IMR-90 (cell line): ENCODE measurements at regions not wholly inside any gene's neighbourhood (a gene's known extent, or its start where the extent isn't known, plus 50 kb on each side); places are given as distances from the start of the nearest gene placed in this dataset.

Experiments
- ATAC-seq: fragments of 200-7000 bp; cut with Tn5 transposase; 2 replicates; pipeline ENCODE4 v1.9.1; 2020; ENCODE audit warnings: low read depth, mild to moderate bottlenecking, moderate library complexity
- BruUV-seq: library from RNA; stranded (reverse); fragments of 400-500 nt; replicated peaks from 2 replicates; lab custom pipeline; 2021; lab: Mats Ljungman, UMichigan
- CTCF ChIA-PET: fragments of 300-600 bp; formaldehyde crosslinking; extraction: SDS; loops from one replicate; lab custom pipeline; 2021; ENCODE audit warnings: antibody characterized with exemption; lab: Yijun Ruan, JAX
- POLR2A ChIA-PET: fragments of 300-600 bp; sonication (Branson Sonifier 250); formaldehyde crosslinking; loops from one replicate; lab custom pipeline; 2022; ENCODE audit warnings: antibody characterized with exemption; ENCODE audit not compliant: unreplicated experiment; lab: Charles Lee
- DNase-seq: peaks from one replicate; pipeline ENCODE4 v3.0.0; 2013
- H2AFZ ChIP-seq: replicated peaks from 2 replicates; pipeline ENCODE3; 2013; ENCODE audit warnings: low read length, mild to moderate bottlenecking; ENCODE audit not compliant: poor library complexity
- H2AK5ac ChIP-seq: 2 replicates; pipeline ENCODE4 v1.6.1; 2013; ENCODE audit warnings: low read depth, low read length, inconsistent platforms
- H2AK9ac ChIP-seq: replicated peaks from 2 replicates; pipeline ENCODE3; 2013; ENCODE audit warnings: mild to moderate bottlenecking, low read depth, low read length, moderate library complexity; ENCODE audit not compliant: poor library complexity
- H2BK120ac ChIP-seq: 2 replicates; pipeline ENCODE4 v1.6.1; 2013; ENCODE audit warnings: low read depth, low read length, inconsistent platforms
- H2BK15ac ChIP-seq: 3 replicates; pipeline ENCODE4 v1.6.1; 2013; ENCODE audit warnings: low read depth, low read length, inconsistent platforms
- H2BK20ac ChIP-seq: 2 replicates; pipeline ENCODE4 v1.6.1; 2013; ENCODE audit warnings: low read depth, mild to moderate bottlenecking, inconsistent platforms, low read length, moderate library complexity
- H2BK5ac ChIP-seq: 2 replicates; pipeline ENCODE4 v1.6.1; 2013; ENCODE audit warnings: mild to moderate bottlenecking, low read depth, low read length, inconsistent platforms; ENCODE audit not compliant: poor library complexity, severe bottlenecking
- H3K14ac ChIP-seq: replicated peaks from 2 replicates; pipeline ENCODE4 v1.6.1; 2013; ENCODE audit warnings: low read depth, low read length, inconsistent platforms
- H3K18ac ChIP-seq: 2 replicates; pipeline ENCODE4 v1.6.1; 2013; ENCODE audit warnings: low read depth, low read length, control low read depth
- H3K23ac ChIP-seq: 2 replicates; pipeline ENCODE4 v1.6.1; 2013; ENCODE audit warnings: low read depth, low read length, inconsistent platforms
- H3K27ac ChIP-seq: 2 replicates; pipeline ENCODE4 v1.5.1; 2013; ENCODE audit warnings: mild to moderate bottlenecking, control low read depth, low read length; ENCODE audit not compliant: insufficient read depth
- H3K27me3 ChIP-seq: 2 replicates; pipeline ENCODE4 v1.6.1; 2013; ENCODE audit warnings: low read length; ENCODE audit not compliant: control insufficient read depth, insufficient read depth
- H3K36me3 ChIP-seq: 2 replicates; pipeline ENCODE4 v1.6.1; 2013; ENCODE audit warnings: low read length, mixed read lengths; ENCODE audit not compliant: control insufficient read depth, insufficient read depth
- H3K4ac ChIP-seq: 2 replicates; pipeline ENCODE4 v1.6.1; 2013; ENCODE audit warnings: low read depth, low read length, inconsistent platforms
- H3K4me1 ChIP-seq: 2 replicates; pipeline ENCODE4 v1.6.1; 2013; ENCODE audit warnings: low read length, mixed read lengths; ENCODE audit not compliant: control insufficient read depth, insufficient read depth
- H3K4me2 ChIP-seq: 2 replicates; pipeline ENCODE4 v1.6.1; 2013; ENCODE audit warnings: low read depth, mild to moderate bottlenecking, control low read depth, low read length, moderate library complexity
- H3K4me3 ChIP-seq: 2 replicates; pipeline ENCODE4 v1.5.1; 2013; ENCODE audit warnings: low read depth, mild to moderate bottlenecking, control low read depth, low read length, moderate library complexity; ENCODE audit not compliant: insufficient read depth
- H3K56ac ChIP-seq: 2 replicates; pipeline ENCODE4 v1.6.1; 2013; ENCODE audit warnings: low read length, inconsistent platforms; ENCODE audit not compliant: insufficient read depth; ENCODE audit errors: extremely low read depth
- H3K79me1 ChIP-seq, 2 experiments: 2 replicates each; pipeline ENCODE4 v1.6.1; 2013; ENCODE audit warnings: low read length in 2 of 2, inconsistent platforms in 1 of 2, low read depth in 1 of 2
- H3K9ac ChIP-seq: 2 replicates; pipeline ENCODE4 v1.6.1; 2013; ENCODE audit warnings: low read depth, low read length, control low read depth
- H3K9me1 ChIP-seq: 2 replicates; pipeline ENCODE4 v1.6.1; 2013; ENCODE audit warnings: low read length, inconsistent platforms; ENCODE audit not compliant: insufficient read depth
- H3K9me3 ChIP-seq: 2 replicates; pipeline ENCODE4 v1.6.1; 2013; ENCODE audit warnings: low read length; ENCODE audit not compliant: control insufficient read depth, insufficient read depth
- H4K20me1 ChIP-seq: 2 replicates; pipeline ENCODE4 v1.6.1; 2013; ENCODE audit warnings: low read length, inconsistent platforms; ENCODE audit not compliant: insufficient read depth
- H4K5ac ChIP-seq: 2 replicates; pipeline ENCODE4 v1.6.1; 2013; ENCODE audit warnings: mild to moderate bottlenecking, low read depth, low read length, control low read depth
- H4K8ac ChIP-seq, 2 experiments: 2 replicates each; pipeline ENCODE4 v1.6.1; 2013; ENCODE audit warnings: low read depth in 2 of 2, low read length in 2 of 2, control low read depth in 1 of 2, inconsistent platforms in 1 of 2
- H4K91ac ChIP-seq: 2 replicates; pipeline ENCODE4 v1.6.1; 2013; ENCODE audit warnings: low read depth, low read length, inconsistent platforms; ENCODE audit not compliant: insufficient read depth
- BHLHE40 ChIP-seq: fragments of 150-350 bp; IDR thresholded peaks from 2 replicates; pipeline ENCODE4 v1.6.1; 2016; ENCODE audit warnings: mild to moderate bottlenecking, low read depth, low read length
- CEBPB ChIP-seq: IDR thresholded peaks from 2 replicates; pipeline ENCODE4 v1.6.1; 2012; ENCODE audit warnings: low read depth, low read length, improper control_type of control experiment
- CHD1 ChIP-seq: IDR thresholded peaks from 2 replicates; pipeline ENCODE4 v1.6.1; 2012; ENCODE audit warnings: low read depth, low read length, improper control_type of control experiment
- CTCF ChIP-seq: conservative IDR thresholded peaks from 2 replicates; pipeline ENCODE4 v1.5.1; 2012; ENCODE audit warnings: mild to moderate bottlenecking, low read depth, low read length, improper control_type of control experiment
- ELK1 ChIP-seq: fragments of 150-350 bp; IDR thresholded peaks from 2 replicates; pipeline ENCODE4 v1.6.1; 2016; ENCODE audit warnings: low read depth, mild to moderate bottlenecking, low read length, moderate library complexity, borderline replicate concordance
- FOS ChIP-seq: fragments of 150-350 bp; IDR thresholded peaks from 2 replicates; pipeline ENCODE4 v1.6.1; 2016; ENCODE audit warnings: low read depth, low read length
- MAFK ChIP-seq: IDR thresholded peaks from 2 replicates; pipeline ENCODE4 v1.6.1; 2012; ENCODE audit warnings: low read depth, low read length, improper control_type of control experiment
- MAZ ChIP-seq: IDR thresholded peaks from 2 replicates; pipeline ENCODE4 v1.6.1; 2012; ENCODE audit warnings: low read depth, mild to moderate bottlenecking, low read length, improper control_type of control experiment, moderate library complexity, borderline replicate concordance
- MXI1 ChIP-seq: IDR thresholded peaks from 2 replicates; pipeline ENCODE4 v1.6.1; 2012; ENCODE audit warnings: low read depth, mild to moderate bottlenecking, low read length, moderate library complexity, borderline replicate concordance
- NFE2L2 ChIP-seq: fragments of 150-350 bp; IDR thresholded peaks from 2 replicates; pipeline ENCODE4 v1.6.1; 2016; ENCODE audit warnings: low read depth, mild to moderate bottlenecking, low read length
- POLR2A ChIP-seq: IDR thresholded peaks from 2 replicates; pipeline ENCODE4 v1.6.1; 2012; ENCODE audit warnings: mild to moderate bottlenecking, low read depth, low read length
- RAD21 ChIP-seq: IDR thresholded peaks from 2 replicates; pipeline ENCODE4 v1.6.1; 2012; ENCODE audit warnings: low read length, improper control_type of control experiment
- RCOR1 ChIP-seq: IDR thresholded peaks from 2 replicates; pipeline ENCODE4 v1.6.1; 2012; ENCODE audit warnings: mild to moderate bottlenecking, low read length, improper control_type of control experiment; ENCODE audit not compliant: insufficient replicate concordance
- RFX5 ChIP-seq: IDR thresholded peaks from 2 replicates; pipeline ENCODE4 v1.8.0; 2012; ENCODE audit warnings: low read depth, mild to moderate bottlenecking, low read length, moderate library complexity
- USF2 ChIP-seq: fragments of 150-350 bp; IDR thresholded peaks from 2 replicates; pipeline ENCODE4 v1.6.1; 2017; ENCODE audit warnings: mild to moderate bottlenecking, antibody characterized with exemption, low read length, low read depth
- WGBS, 2 experiments: methylation state at CpG; one replicate each; pipeline versions ENCODE4 v1.1.5 to v1.1.7; 2013; ENCODE audit warnings: missing lambda C conversion rate in 2 of 2; ENCODE audit not compliant: insufficient read length in 1 of 2; ENCODE audit errors: extremely low coverage in 2 of 2; 5-methylcytosine and 5-hydroxymethylcytosine counted together
- dilution Hi-C: fragments of 300-500 bp; cut with HindIII; formaldehyde crosslinking; loops from one replicate; pipeline ENCODE4 v1.14.3; 2018; ENCODE audit warnings: low sequenced_read_pairs; ENCODE audit not compliant: unreplicated experiment
- in situ Hi-C: fragments of 300-500 bp; cut with MboI; formaldehyde crosslinking; loops from 3 replicates; pipeline ENCODE4 v1.14.3; 2019; ENCODE audit warnings: low sequenced_read_pairs, inconsistent platforms, mixed read lengths
- intact Hi-C: fragments of 100-400 bp; cut with micrococcal nuclease; formaldehyde crosslinking; loops from 2 replicates; pipeline ENCODE4 v1.10.0; 2022

GRCh38 chr13:61148211-61148610 is 267.4 kb downstream of the PCDH20 start:
- no peak overlapping the region for H3K23ac ChIP-seq
- H3K9me3 ChIP-seq = peaks cover 16% of the 10 kb centered on the region
- no peak for DNase-seq
- H2BK120ac ChIP-seq = no peak overlapping the region
- no peak overlapping the region for H2AK5ac ChIP-seq
- no TSS peak for BruUV-seq
- TF ChIP-seq FOS (no peak), ELK1 (no peak), MXI1 (no peak), CHD1 (no peak), RCOR1 (no peak), CEBPB (no peak), POLR2A (no peak), RFX5 (no peak), MAFK (no peak), CTCF (no peak), NFE2L2 (no peak), MAZ (no peak), RAD21 (no peak), BHLHE40 (no peak), USF2 (no peak)
- no peak overlapping the region for H3K27ac ChIP-seq
- no peak overlapping the region for H3K18ac ChIP-seq
- no peak overlapping the region for H3K9ac ChIP-seq
- ChIA-PET POLR2A (no interaction called here), CTCF (no interaction called here)
- H2BK15ac ChIP-seq = no peak overlapping the region
- no peaks in the 10 kb centered on the region for H3K79me1 ChIP-seq
- dilution Hi-C loops (no loop called here), intact Hi-C loops (no loop called here), in situ Hi-C loops (no loop called here)
- no peak overlapping the region for H4K5ac ChIP-seq
- no peak overlapping the region for H2BK20ac ChIP-seq
- H3K14ac ChIP-seq = no peak overlapping the region
- no peaks in the 10 kb centered on the region for H3K27me3 ChIP-seq
- H3K56ac ChIP-seq = no peak overlapping the region
- no peak overlapping the region for H2AK9ac ChIP-seq
- H3K4me2 ChIP-seq = no peak overlapping the region
- H3K4ac ChIP-seq = no peak overlapping the region
- no peaks in the 10 kb centered on the region for H3K9me1 ChIP-seq
- no peaks in the 10 kb centered on the region for H3K4me1 ChIP-seq
- no peak overlapping the region for H2BK5ac ChIP-seq
- no peak overlapping the region for H2AFZ ChIP-seq
- H3K4me3 ChIP-seq = no peak overlapping the region
- WGBS, 2 experiments = no CpG with 5 or more reads among the region's 1 CpG
- no peaks in the 10 kb centered on the region for H3K36me3 ChIP-seq
- no peak overlapping the region for H4K8ac ChIP-seq
- no peaks in the 10 kb centered on the region for H4K20me1 ChIP-seq
- ATAC-seq = no peak
- H4K91ac ChIP-seq = no peak overlapping the region
